Hematopoietic multipotent progenitor cell treated with erythropoietin and hydrocortisone succinate and interleukin-3 and kit ligand, for 17 days (in vitro differentiated cells): ENCODE measurements at regions not wholly inside any gene's neighbourhood (a gene's known extent, or its start where the extent isn't known, plus 50 kb on each side); places are given as distances from the start of the nearest gene placed in this dataset.
"Not testable (repeated sequence)": the region's sequence is repeated elsewhere in the genome, so short reads cannot be mapped to it uniquely, and the experiment has no call there.

Experiments
- DNase-seq: peaks from one replicate; pipeline ENCODE4 v3.0.0-alpha.2; 2015; ENCODE audit warnings: low spot score

DNA sequence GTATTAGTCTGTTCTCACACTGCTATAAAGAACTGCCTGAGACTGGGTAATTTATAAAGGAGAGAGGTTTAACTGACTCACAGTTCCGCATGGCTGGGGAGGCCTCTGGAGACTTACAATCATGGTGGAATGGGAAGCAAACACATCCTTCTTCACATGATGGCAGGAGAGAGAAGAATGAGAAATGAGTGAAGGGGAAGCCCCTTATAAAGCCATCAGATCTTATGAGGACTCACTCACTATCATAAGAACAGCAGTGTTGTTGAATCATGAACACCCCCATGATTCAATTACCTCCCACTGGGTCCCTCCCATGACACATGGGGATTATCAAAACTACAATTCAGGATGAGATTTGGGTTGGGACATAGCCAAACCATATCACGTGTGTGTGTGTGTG, 1764.4 kb upstream of the SEL1L start:
- DNase-seq = not testable (repeated sequence)

DNA sequence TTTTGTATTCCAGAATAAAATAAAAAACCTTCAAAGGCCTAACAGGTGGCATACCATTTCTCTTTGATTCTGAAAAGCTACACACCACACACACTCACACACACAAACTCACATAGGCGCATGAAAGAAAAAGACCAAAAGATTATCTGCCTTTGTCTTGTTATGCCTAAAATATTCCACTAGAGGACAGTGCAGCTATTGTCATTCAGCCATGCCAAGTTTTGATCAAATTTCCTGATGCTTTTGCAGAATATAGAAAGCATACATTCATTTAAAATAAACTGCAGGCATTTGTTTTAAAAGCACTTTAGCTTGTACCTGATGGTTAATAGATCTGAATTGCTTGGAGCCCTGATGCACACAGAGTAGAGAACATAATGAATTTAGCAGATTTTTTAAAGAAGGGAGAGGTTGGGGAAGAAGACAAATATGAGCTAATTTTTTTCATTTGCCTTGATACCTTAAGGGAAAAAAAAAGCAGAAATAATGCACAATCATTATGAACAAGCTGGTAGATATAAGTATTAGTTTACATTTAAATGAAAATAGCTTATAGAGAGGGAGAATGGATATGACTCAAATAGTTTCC, 1766.9 kb upstream of the SEL1L start:
- DNase-seq = no peak

DNA sequence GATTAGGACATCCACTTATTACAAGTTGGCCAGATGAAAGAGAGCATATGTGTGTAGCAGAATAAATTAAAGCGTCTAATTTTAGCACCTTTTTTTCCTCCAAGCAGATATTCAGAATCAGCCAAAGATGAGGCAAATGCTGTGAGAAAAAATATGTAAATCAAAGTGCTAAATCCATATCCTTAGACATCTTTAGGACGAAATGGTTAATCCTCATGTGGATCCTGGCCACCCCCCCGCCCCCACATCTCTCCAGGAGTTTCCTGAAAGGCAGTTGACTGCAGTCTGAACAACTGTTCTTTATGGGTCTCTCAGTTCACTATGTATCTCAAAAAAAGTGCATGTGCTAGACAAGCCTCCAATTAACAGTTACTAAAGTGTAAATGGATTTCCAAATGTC, 1768.1 kb upstream of the SEL1L start:
- DNase-seq = no peak

DNA sequence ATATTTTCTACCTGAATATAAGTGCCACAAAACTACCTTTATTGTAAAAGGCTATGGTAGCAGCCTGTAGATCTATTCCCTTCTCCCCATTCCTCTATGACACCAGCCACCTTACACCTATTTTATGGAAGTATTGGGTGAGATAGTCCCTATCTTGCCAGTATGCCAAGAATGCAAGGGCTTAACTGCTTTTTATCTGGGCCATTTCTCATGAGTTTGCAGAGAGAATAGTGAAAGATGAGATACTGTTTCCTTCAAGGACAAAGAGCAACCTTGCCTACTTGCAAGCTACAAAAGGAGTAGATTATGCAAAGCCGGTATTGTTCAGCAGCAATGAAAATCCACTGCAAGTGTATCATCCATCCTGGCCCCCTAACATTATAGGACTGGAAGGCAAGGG, 1775.6 kb upstream of the SEL1L start:
- DNase-seq = no peak

DNA sequence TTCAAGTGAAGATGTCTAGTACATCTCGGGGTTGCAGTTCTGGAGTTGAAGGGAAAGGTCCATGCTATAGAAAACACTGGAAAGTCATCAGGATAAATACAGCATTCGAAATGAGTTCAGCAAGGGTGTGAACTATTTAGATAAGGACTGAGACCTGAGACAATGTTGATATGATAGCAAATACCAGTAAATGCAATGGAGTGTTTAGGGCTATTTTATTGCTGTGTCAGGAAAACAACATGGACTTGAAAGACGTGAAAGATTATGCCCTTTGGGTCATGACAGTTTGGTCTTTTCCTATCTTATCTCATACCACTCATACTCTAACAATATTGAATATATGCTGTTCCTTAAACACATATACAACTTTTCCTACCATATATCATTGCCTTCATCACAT, 1776.2 kb upstream of the SEL1L start:
- no peak for DNase-seq

DNA sequence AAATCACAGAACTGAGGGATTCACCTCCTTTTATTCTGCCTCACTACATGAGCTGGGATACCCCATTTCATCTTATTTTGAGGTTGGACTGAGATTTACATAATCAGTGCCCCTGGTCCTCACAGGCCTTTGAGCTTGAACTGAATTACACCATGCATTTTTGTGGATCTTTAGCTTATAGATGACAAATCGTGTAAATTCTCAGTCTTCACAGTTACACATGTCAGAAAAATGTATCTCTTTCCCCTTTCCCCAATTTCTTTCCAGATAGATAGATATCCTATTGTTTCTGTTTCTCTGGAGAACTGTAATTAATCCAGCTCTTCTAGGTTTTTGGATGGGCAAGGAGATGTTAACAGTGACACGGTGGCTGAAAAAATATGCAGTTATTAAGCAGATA, 1778.9 kb upstream of the SEL1L start:
- no peak for DNase-seq

DNA sequence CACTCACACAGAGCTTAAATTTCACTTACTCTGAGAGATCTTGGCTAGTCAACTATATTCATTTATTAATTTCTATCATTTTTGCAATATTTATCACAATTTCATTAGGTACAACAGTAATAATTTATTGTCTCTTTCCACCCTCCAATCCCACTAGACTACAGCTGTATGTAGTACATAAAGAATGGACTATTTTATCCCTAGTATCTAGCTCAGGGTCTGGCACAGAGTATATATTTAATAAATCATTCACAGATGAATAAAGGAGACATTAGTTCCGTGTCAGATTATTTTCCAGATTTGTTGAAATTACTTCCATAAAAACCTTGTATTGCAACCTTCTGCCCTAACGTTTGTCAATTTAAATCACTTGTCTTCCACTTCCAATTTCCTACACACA, 1781.1 kb upstream of the SEL1L start:
- no peak for DNase-seq

DNA sequence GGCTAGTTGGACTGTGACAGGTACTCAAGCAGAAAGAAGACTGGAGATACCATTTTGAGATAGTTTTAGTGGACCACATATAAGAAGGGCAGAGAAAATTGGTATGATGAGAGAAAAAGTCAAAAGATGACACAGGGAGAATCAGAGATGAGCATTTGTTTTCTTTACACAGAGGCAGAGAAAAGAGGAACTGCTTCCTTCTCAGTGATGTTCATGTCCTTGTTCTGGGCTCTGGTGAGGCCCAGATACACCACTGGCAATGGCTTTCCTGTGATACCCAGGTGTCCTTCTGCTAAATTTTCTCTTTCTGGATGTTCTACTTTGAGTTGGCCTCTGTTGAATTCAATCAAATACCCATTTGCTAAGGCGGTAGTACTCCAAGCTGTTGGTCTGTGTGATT, 1782.7 kb upstream of the SEL1L start:
- no peak for DNase-seq

DNA sequence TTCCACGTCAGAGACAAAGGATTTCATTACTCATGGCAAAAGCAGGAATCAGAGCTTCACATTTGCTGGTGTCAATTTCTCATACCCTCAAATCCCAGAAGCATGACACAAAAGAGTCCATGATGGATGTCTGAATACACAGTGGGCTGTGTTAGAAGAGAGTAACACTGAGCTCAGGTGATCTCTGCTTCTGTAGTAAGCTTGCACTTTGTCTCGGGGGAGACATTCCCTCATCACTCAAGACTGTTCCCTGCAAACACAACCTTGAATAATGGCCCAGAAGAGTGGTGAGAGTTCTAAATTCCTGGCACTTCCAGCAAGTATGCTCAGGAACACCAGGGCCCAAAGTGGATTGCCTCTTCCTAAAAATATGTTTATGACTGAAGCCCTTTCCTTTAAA, 1787.2 kb upstream of the SEL1L start:
- DNase-seq = no peak

DNA sequence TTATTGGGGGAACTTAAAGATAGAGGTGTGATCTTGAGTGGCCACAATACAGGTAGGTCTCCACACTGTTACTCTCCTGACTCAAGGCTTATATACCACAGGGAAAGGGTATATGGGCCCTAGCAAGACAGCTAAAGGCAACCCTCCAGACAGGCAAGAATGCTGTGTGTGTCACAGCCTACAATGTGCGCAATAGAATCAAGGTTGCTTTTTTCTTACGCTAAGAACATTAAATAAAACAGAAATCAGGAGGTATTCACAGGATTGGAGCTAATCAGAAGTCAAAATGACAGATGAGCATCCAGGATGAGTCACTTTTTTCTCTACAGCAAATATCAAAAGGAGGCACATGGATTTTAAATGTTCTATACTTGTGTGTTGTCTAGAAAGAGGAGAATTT, 1797.9 kb upstream of the SEL1L start:
- no peak for DNase-seq

DNA sequence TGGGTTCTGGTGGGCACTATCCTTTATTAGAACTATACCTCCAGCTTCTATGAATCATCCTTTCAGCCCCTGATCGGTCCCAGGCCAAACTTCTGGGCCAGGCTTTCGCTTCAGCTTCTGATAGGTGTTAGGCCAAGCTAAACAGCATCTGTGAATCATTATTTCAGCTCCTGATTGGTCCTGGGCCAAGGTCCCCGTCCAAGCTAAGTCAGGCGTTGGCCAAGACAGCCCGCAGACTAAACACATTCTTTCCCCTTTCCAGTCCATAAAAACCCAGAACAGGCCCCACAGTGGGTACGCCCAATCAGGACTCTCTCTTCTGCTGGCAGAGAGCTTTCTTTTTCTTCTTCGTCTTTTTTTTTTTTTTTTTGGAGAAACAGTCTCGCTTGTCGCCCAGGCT, 1808.9 kb upstream of the SEL1L start:
- no peak for DNase-seq

DNA sequence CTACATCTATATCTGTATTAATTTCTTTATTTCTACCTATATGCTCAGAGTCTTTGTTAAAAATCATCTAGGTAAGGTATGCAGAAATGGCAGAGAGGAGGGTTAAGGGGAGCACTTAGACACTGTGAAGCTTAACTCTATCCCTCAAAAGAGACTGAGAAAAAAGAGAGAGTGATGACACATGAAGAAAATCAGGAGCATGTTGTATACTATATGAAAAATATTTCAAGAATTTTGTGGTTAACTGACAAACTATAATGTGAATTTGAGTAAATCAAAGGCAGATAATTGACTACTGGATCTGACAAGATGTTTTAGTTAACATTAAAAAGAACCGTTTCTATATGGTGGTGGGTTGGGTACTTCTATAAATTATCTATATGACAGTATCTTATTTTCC, 1814.2 kb upstream of the SEL1L start:
- no peak for DNase-seq

DNA sequence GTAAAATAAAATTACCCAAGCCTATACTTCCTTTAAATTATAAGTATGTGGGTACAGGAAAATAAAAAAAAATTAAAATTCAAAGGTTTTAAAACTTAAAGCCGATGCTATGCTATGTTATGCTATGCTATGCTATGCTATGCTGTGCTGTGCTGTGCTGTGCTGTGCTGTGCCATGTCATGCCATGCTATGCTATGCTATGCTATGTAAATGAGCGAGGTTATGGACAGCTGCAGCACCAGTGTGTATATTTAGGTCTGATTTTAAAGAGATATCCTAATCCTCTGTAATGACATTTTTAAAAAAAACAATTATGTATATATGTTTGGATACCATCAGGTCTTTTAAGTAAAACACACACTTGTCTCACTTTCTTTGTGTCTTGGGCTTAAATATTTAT, 1822.0 kb upstream of the SEL1L start:
- no peak for DNase-seq

DNA sequence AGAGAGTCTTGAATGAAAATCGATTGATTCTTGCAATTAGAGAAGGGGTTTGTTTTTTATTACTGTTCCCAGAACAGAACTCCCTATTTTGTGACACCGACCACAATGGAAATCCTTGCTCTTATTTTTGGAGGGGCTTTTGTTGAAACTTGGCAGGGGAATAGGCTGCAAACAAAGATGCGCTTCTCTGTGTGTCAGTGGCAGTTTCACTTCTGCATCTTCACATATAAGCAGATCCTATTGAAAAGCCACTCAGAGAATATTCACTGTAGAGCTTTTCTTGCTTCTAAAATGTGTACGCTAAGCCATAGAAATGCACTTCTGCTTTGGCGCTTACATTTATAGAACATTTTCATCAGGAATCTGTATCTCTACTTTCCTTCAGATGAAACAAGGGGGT, 1822.4 kb upstream of the SEL1L start:
- no peak for DNase-seq

DNA sequence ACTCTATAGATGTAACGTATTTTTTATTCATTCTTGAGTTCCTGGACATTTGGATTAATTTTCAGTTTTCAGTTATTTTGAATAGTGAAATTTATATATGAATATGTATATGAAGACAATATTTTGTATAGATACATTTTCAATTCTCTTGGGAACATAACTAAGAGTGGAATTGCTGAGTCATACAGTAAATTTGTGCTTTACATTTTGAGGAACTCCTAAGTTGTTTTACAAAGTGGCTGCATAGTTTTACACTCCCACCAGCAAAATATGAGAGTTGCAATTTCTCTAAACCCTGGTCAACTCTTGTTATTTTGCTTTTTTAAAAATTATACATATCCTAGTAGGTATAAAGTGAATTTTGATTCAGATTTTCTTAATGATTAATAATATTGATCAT, 1838.6 kb upstream of the SEL1L start:
- no peak for DNase-seq

DNA sequence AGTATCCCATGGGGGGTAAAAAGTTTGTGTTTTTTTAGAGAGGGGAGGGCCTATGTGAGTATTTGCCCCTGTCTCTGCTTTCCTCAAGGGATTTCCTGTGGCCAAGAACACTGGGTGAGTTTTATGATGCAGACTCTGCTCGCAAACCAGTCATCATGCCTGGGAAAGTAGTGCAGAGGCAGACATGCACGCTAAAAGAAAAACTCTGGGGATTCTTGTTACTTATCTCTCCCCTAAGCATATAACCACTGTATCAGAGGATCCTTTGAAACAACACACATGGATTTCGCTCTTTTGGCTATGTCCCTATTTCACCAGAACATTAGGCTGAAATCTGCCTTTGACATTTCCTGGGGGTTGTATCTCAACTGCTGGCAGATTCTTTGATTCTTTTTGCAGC, 1845.8 kb upstream of the SEL1L start:
- DNase-seq = no peak

DNA sequence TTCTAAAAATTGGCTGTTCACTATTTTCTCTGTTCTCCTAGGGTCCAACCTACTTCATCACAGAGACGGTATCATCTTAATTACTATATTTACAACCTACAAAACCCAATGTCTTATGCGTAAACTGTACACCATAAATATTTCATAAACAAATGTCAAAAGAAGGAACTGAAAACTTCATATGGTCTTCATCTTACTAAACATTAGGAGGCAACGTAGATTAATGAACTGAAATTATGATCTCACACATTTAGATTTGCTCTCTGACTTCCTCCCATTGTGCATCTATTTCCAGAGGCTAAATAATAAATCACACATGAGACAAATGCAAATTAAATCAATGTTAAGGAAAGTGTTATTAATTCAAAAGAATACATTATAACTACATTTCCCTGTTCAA, 1850.6 kb upstream of the SEL1L start:
- no peak for DNase-seq

DNA sequence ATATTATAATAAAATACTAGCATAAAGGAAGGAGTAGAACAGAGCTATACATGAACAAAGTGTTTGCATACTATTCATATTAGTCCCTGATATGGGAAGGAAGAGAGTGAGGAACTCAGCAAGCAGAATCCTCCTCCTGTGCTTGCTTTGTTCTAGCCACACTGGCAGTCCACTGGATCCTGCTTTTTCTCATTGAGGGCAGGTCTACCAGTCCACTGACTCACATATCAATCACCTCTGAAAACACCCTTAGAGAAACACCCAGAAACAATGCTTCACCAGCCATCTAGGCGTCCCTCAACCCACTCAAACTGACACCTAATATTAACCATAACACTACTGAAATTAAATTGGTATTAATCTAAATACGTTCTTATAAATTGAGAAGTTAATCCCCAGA, 1861.7 kb upstream of the SEL1L start:
- DNase-seq = no peak

DNA sequence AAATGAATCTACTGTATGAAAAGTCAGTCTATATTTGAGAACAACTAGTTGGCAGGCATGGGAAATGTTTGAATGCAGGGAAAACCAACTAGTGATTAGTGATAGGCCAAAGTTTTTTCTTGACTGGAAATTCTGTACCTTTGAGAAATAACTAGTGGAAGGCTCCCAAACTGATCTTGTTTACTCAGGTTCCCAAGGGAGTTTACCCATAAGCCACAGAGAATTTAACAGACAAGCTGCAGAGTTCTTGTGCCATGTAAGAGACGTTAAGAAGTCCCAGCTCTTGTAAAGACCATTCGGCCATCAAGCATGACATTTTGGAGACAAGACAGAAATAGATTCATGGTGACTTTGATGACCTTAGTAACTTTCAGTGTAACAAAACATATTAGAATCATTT, 1882.8 kb upstream of the SEL1L start:
- no peak for DNase-seq

DNA sequence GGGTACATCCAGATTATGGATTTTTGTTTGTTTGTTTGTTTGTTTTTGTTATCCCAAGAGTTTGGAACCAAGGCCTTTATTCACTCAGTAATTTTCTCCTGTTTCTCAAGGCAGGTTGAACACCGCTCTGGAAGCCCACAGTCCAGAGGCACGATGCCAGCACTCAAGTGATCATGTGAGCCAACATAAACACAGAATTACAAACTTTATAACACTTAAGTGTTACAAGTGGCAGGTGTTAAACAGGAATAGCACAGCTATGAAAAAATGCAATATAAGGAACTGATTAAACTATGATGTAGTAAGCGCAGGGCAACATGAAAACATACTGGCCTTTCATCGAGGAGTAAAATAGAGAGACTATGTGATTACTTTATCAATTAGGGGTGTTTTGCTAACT, 1885.8 kb upstream of the SEL1L start:
- DNase-seq = no peak

DNA sequence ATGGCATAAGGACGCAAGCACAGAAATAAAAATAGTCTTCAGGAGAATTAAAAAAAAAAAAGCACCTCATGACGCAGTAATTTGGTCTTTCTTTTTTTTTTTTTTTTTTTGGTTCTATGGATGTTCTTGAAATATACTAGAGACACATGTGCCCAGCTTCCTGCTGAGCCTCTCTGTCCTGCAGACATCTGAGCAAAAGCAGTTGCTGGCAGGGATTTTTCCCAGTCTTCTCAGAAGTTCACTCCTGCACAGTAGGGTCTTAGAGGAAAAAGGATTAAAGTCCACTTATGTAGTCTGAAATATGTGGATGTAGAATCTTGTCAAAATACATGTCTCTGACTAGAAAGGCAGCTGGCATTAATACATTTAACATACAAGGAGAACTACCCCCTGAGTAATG, 1888.1 kb upstream of the SEL1L start:
- no peak for DNase-seq

DNA sequence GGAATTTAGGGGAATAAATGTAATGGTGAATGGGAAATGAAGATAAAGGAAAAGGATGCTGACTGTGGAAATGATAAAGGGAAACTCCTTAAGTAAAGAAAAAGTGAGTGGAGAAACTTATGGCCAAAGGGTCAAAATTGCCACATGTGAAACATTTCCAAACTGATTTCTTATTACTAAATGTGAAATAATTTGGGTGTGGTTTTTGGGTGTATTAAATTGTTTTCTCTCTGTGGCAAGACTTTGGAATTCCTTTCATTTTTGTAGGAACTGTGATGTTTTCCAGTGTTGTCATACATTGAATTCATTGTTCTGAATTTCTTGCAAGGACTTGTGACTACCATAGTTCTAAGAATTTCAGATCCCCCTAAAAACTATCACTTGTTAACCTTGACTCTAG, 1891.5 kb upstream of the SEL1L start:
- no peak for DNase-seq

DNA sequence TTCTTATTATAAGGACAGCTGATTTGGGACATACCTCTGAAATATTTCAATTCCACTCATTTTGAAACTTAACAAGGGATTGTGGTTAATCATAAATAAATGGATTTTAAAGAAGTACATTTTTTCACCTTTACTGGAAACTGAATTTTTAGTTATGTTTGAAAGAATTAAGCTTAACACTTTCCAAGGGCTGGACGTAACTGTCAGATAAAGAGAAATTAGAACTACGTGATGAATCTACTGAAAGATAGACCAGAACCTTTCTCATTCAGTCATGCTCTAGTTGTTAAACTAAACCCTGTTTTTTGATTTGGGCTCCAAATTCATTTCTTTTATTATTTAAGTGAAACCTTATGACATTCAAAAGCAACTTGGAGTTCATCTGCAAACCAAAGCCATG, 1892.1 kb upstream of the SEL1L start:
- no peak for DNase-seq

DNA sequence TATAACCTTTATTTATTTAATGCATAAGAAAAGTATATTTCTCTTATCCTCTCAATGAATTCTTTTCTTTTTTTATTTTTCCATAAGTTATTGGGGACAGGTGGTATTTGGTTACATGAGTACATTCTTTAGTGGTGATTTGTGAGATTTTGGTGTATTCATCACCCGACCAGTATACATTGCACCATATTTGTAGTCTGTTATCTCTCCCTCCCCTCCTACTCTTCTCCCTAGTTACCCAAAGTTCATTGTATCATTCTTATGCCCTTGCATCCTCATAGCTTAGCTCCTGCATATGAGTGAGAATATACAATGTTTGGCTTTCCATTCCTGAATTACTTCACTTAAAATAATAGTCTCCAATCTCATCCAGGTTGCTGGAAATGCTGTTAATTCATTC, 1900.0 kb upstream of the SEL1L start:
- DNase-seq = no peak

DNA sequence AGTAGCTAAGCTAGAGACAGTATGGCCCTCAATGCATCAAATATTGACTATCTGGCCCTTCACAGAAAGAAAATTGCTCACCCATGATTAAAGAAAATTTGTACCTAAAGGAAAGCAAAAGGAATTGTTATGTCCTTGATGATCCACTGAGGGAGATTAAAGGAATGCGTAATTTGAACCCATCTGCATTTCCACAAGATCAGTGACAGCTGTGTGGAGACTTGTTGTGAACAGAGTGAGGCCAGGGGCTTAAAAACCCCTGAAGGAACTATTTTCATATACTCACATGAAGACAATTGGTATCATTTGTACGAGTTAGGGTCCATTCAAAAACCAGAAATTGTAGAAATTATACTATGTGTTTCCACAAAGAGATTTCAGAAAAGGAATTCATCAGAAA, 1908.1 kb upstream of the SEL1L start:
- DNase-seq = no peak
